Activated naive CD4-positive, alpha-beta T cell treated with anti-CD3 and anti-CD28 coated beads, Interleukin-2, amount 50 U/mL, for 72 hours (primary cell): ENCODE measurements at regions not wholly inside any gene's neighbourhood (a gene's known extent, or its start where the extent isn't known, plus 50 kb on each side); places are given as distances from the start of the nearest gene placed in this dataset.
"Not testable (repeated sequence)": the region's sequence is repeated elsewhere in the genome, so short reads cannot be mapped to it uniquely, and the experiment has no call there.

Experiments
- ATAC-seq, 2 donors: fragments of 150-1000 bp; cut with Tn5 transposase; 2 replicates each; pipeline ENCODE4 v1.10.0; 2021; ENCODE audit warnings: mild to moderate bottlenecking in 2 of 2, moderate library complexity in 2 of 2
- DNase-seq, 2 donors: peaks; one replicate each; pipeline ENCODE4 v3.0.0; 2021 to 2022; ENCODE audit warnings: low spot score in 2 of 2
- H3K27ac Mint-ChIP-seq, 2 donors: one replicate each; pipeline ENCODE4 v1.8.0; 2022; ENCODE audit warnings: mild to moderate bottlenecking in 2 of 2, mixed read lengths in 2 of 2
- H3K36me3 Mint-ChIP-seq, 2 donors: one replicate each; pipeline ENCODE4 v1.8.0; 2022; ENCODE audit warnings: mixed read lengths in 2 of 2
- H3K9me3 Mint-ChIP-seq, 2 donors: one replicate each; pipeline ENCODE4 v1.8.0; 2022; ENCODE audit warnings: mixed read lengths in 2 of 2

- Mint-ChIP-seq H3K36me3 (no peaks in the 10 kb centered on the region), H3K9me3 (no peaks in the 10 kb centered on the region), H3K27ac (no peak overlapping the region)
- ATAC-seq, result no peak
- DNase-seq, result no peak
Measured at GRCh38 chr5:100409660-100410151, 125.5 kb upstream of the FAM174A start.

- DNase-seq (no peak), ATAC-seq (no peak)
- H3K27ac Mint-ChIP-seq, result no peak overlapping the region
- no peaks in the 10 kb centered on the region for H3K36me3 Mint-ChIP-seq
- no peaks in the 10 kb centered on the region for H3K9me3 Mint-ChIP-seq
Measured at GRCh38 chr5:100407053-100407452, 128.1 kb upstream of the FAM174A start.

GRCh38 chr5:100406640-100407039 is 128.5 kb upstream of the FAM174A start:
- Mint-ChIP-seq H3K9me3 (no peaks in the 10 kb centered on the region), H3K36me3 (no peaks in the 10 kb centered on the region), H3K27ac (no peak overlapping the region)
- no peak for DNase-seq
- no peak for ATAC-seq

GRCh38 chr5:100402071-100402470 is 133.1 kb upstream of the FAM174A start:
- no peaks in the 10 kb centered on the region for H3K9me3 Mint-ChIP-seq
- H3K27ac Mint-ChIP-seq, result no peak overlapping the region
- DNase-seq (no peak), ATAC-seq (no peak)
- no peaks in the 10 kb centered on the region for H3K36me3 Mint-ChIP-seq

GRCh38 chr5:100401149-100401548 is 134.0 kb upstream of the FAM174A start:
- ATAC-seq (no peak), DNase-seq (no peak)
- no peaks in the 10 kb centered on the region for H3K36me3 Mint-ChIP-seq
- H3K27ac Mint-ChIP-seq, result no peak overlapping the region
- no peaks in the 10 kb centered on the region for H3K9me3 Mint-ChIP-seq

- not testable (repeated sequence) for H3K27ac Mint-ChIP-seq, H3K36me3 Mint-ChIP-seq, DNase-seq, H3K9me3 Mint-ChIP-seq, ATAC-seq
Measured at GRCh38 chr5:100398815-100399214, 136.4 kb upstream of the FAM174A start.

- not testable (repeated sequence) for H3K27ac Mint-ChIP-seq, H3K9me3 Mint-ChIP-seq, ATAC-seq, DNase-seq, H3K36me3 Mint-ChIP-seq
Measured at GRCh38 chr5:100379254-100379858, 155.8 kb upstream of the FAM174A start.

GRCh38 chr5:100364757-100365478 is 170.3 kb upstream of the FAM174A start:
- not testable (repeated sequence) for H3K36me3 Mint-ChIP-seq, DNase-seq, ATAC-seq, H3K27ac Mint-ChIP-seq, H3K9me3 Mint-ChIP-seq

- ATAC-seq, H3K27ac Mint-ChIP-seq, H3K9me3 Mint-ChIP-seq, DNase-seq, H3K36me3 Mint-ChIP-seq: not testable (repeated sequence)
Measured at GRCh38 chr5:100364343-100364742, 170.8 kb upstream of the FAM174A start.

- not testable (repeated sequence) for DNase-seq, H3K27ac Mint-ChIP-seq, H3K36me3 Mint-ChIP-seq, ATAC-seq, H3K9me3 Mint-ChIP-seq
Measured at GRCh38 chr5:100359998-100360397, 175.2 kb upstream of the FAM174A start.

GRCh38 chr5:100346269-100346668 is 188.9 kb upstream of the FAM174A start:
- not testable (repeated sequence) for H3K27ac Mint-ChIP-seq, H3K36me3 Mint-ChIP-seq, DNase-seq, H3K9me3 Mint-ChIP-seq, ATAC-seq

GRCh38 chr5:100341485-100341884 is 193.7 kb upstream of the FAM174A start:
- not testable (repeated sequence) for DNase-seq

GRCh38 chr5:100322483-100322882 is 212.7 kb upstream of the FAM174A start:
- ATAC-seq (no peak), DNase-seq (no peak)
- Mint-ChIP-seq H3K36me3 (no peaks in the 10 kb centered on the region), H3K9me3 (no peaks in the 10 kb centered on the region), H3K27ac (no peak overlapping the region)

More at GRCh38 chr5:100341485-100341884, 193.7 kb upstream of the FAM174A start:
- H3K27ac Mint-ChIP-seq, H3K36me3 Mint-ChIP-seq, H3K9me3 Mint-ChIP-seq, ATAC-seq: not testable (repeated sequence)

GRCh38 chr5:100319885-100320284 is 215.3 kb upstream of the FAM174A start:
- ATAC-seq (no peak), DNase-seq (no peak)
- Mint-ChIP-seq H3K9me3 (peaks cover 5 to 6% of the 10 kb centered on the region in 2 donors), H3K27ac (no peak overlapping the region), H3K36me3 (no peaks in the 10 kb centered on the region)

GRCh38 chr5:100313657-100314056 is 221.5 kb upstream of the FAM174A start:
- no peak overlapping the region for H3K27ac Mint-ChIP-seq
- no peaks in the 10 kb centered on the region for H3K36me3 Mint-ChIP-seq
- ATAC-seq, result no peak

GRCh38 chr5:100311806-100312205 is 223.4 kb upstream of the FAM174A start:
- Mint-ChIP-seq H3K9me3 (peaks cover 13 to 14% of the 10 kb centered on the region in 2 donors), H3K36me3 (no peaks in the 10 kb centered on the region), H3K27ac (no peak overlapping the region)
- no peak for DNase-seq
- no peak for ATAC-seq

More at GRCh38 chr5:100313657-100314056, 221.5 kb upstream of the FAM174A start:
- DNase-seq, result no peak
- H3K9me3 Mint-ChIP-seq, result peaks cover 13 to 14% of the 10 kb centered on the region in 2 donors

GRCh38 chr5:100306000-100306399 is 229.2 kb upstream of the FAM174A start:
- no peak for DNase-seq
- Mint-ChIP-seq H3K36me3 (no peaks in the 10 kb centered on the region), H3K9me3 (peaks cover 0 to 3% of the 10 kb centered on the region in 2 donors), H3K27ac (no peak overlapping the region)
- no peak for ATAC-seq

- DNase-seq, result no peak
- no peak overlapping the region for H3K27ac Mint-ChIP-seq
- no peak for ATAC-seq
- peaks cover 0 to 3% of the 10 kb centered on the region in 2 donors for H3K9me3 Mint-ChIP-seq
- no peaks in the 10 kb centered on the region for H3K36me3 Mint-ChIP-seq
Measured at GRCh38 chr5:100303216-100303615, 232.0 kb upstream of the FAM174A start.
